OCI-LY7 (cell line): ENCODE measurements at regions not wholly inside any gene's neighbourhood (a gene's known extent, or its start where the extent isn't known, plus 50 kb on each side); places are given as distances from the start of the nearest gene placed in this dataset.

Source experiments
- BruUV-seq: library from RNA; stranded (reverse); fragments of 400-500 nt; replicated peaks from 2 replicates; lab custom pipeline; 2021; lab: Mats Ljungman, UMichigan
- CTCF ChIA-PET: fragments of 300-600 bp; sonication (Branson Sonifier 250); formaldehyde crosslinking; loops from one replicate; lab custom pipeline; 2022; ENCODE audit warnings: antibody characterized with exemption; ENCODE audit not compliant: unreplicated experiment; lab: Charles Lee
- POLR2A ChIA-PET: fragments of 300-600 bp; sonication (Branson Sonifier 250); formaldehyde crosslinking; loops from one replicate; lab custom pipeline; 2022; ENCODE audit warnings: antibody characterized with exemption; lab: Charles Lee
- DNase-seq: peaks from one replicate; pipeline ENCODE4 v3.0.0-alpha.2; 2015; ENCODE audit warnings: low spot score
- H2AFZ ChIP-seq: fragments of 200-600 bp; sonication (generic), shearing (Covaris generic); 2 replicates; pipeline ENCODE4 v1.6.1; 2014; ENCODE audit warnings: mild to moderate bottlenecking, antibody characterized with exemption, low read length, moderate library complexity
- H3K27ac ChIP-seq: fragments of 200-600 bp; sonication (generic); 2 replicates; pipeline ENCODE4 v1.5.1; 2014; ENCODE audit warnings: mixed run types, low read depth, mild to moderate bottlenecking, moderate library complexity, low read length, inconsistent platforms; ENCODE audit not compliant: poor library complexity, severe bottlenecking
- H3K36me3 ChIP-seq: fragments of 200-600 bp; sonication (generic); 2 replicates; pipeline ENCODE4 v1.6.1; 2014; ENCODE audit warnings: mild to moderate bottlenecking, antibody characterized with exemption, low read length, moderate library complexity, mixed read lengths; ENCODE audit not compliant: insufficient read depth
- H3K4me1 ChIP-seq: fragments of 200-600 bp; sonication (generic); 2 replicates; pipeline ENCODE4 v1.5.1; 2014; ENCODE audit warnings: mild to moderate bottlenecking, low read length; ENCODE audit not compliant: insufficient read depth, poor library complexity, severe bottlenecking
- H3K4me2 ChIP-seq: fragments of 200-600 bp; sonication (generic); 2 replicates; pipeline ENCODE4 v1.6.1; 2014; ENCODE audit warnings: mild to moderate bottlenecking, low read length
- H3K4me3 ChIP-seq: fragments of 200-600 bp; sonication (generic); 2 replicates; pipeline ENCODE4 v1.5.1; 2014; ENCODE audit warnings: mild to moderate bottlenecking, low read depth, low read length; ENCODE audit not compliant: poor library complexity, severe bottlenecking
- H3K79me2 ChIP-seq: fragments of 200-600 bp; sonication (generic); 2 replicates; pipeline ENCODE4 v1.6.1; 2016; ENCODE audit warnings: low read depth, mild to moderate bottlenecking, low read length, moderate library complexity, mixed read lengths; ENCODE audit not compliant: insufficient read depth
- H3K9me2 ChIP-seq: fragments of 200-600 bp; sonication (generic); 2 replicates; pipeline ENCODE4 v1.6.1; 2016; ENCODE audit warnings: mild to moderate bottlenecking, low read length, mixed read lengths; ENCODE audit not compliant: insufficient read depth
- H3K9me3 ChIP-seq: fragments of 200-600 bp; sonication (generic); 2 replicates; pipeline ENCODE4 v1.6.1; 2014; ENCODE audit warnings: mild to moderate bottlenecking, mixed run types, low read length, mixed read lengths
- H4K20me1 ChIP-seq: fragments of 200-600 bp; sonication (generic); 2 replicates; pipeline ENCODE4 v1.6.1; 2014; ENCODE audit warnings: mild to moderate bottlenecking, antibody characterized with exemption, low read length, moderate library complexity, mixed read lengths; ENCODE audit not compliant: insufficient read depth
- CTCF ChIP-seq: fragments of 200-600 bp; sonication (generic); conservative IDR thresholded peaks from 2 replicates; pipeline ENCODE4 v1.5.1; 2014; ENCODE audit warnings: mild to moderate bottlenecking, antibody characterized with exemption, low read length, moderate library complexity, mixed read lengths
- EZH2phosphoT487 ChIP-seq: fragments of 200-600 bp; sonication (generic); IDR thresholded peaks from 2 replicates; pipeline ENCODE4 v1.6.1; 2018; ENCODE audit warnings: low read depth, borderline replicate concordance, mild to moderate bottlenecking, mixed run types, antibody characterized with exemption, low read length, moderate library complexity, mixed read lengths
- intact Hi-C: fragments of 100-400 bp; cut with micrococcal nuclease; formaldehyde crosslinking; loops from one replicate; pipeline ENCODE4 v1.10.0; 2022; ENCODE audit not compliant: unreplicated experiment

- H3K4me3 ChIP-seq, result no peak overlapping the region
- intact Hi-C loops, result no loop called here
- no peaks in the 10 kb centered on the region for H3K36me3 ChIP-seq
- H3K9me2 ChIP-seq, result no peaks in the 10 kb centered on the region
- POLR2A ChIA-PET, result interaction anchor here (1.2 kb wide), 1 partner anchor 15 kb away, joined by 3 read pairs; no protein-coding TSS in a partner anchor
- CTCF ChIA-PET, result no interaction called here
- H4K20me1 ChIP-seq, result no peaks in the 10 kb centered on the region
- no peaks in the 10 kb centered on the region for H3K4me1 ChIP-seq
- no peak overlapping the region for H3K4me2 ChIP-seq
- no peak for TF ChIP-seq CTCF
- TF ChIP-seq EZH2phosphoT487, result no peak
- DNase-seq, result no peak
- BruUV-seq, result no TSS peak
- H3K79me2 ChIP-seq, result no peaks in the 10 kb centered on the region
- no peak overlapping the region for H2AFZ ChIP-seq
- no peak overlapping the region for H3K27ac ChIP-seq
- H3K9me3 ChIP-seq, result no peaks in the 10 kb centered on the region
Observed at GRCh38 chr15:26148156-26148860, 285.2 kb upstream of the ATP10A start.

GRCh38 chr15:26146202-26146601 lies 283.1 kb upstream of the ATP10A start:
- ChIA-PET POLR2A (interaction anchor here (0.6 to 0.7 kb wide), 2 partner anchors 72 to 672 kb away, joined by 3 to 5 read pairs; no protein-coding TSS in a partner anchor), CTCF (no interaction called here)

More at GRCh38 chr15:26146202-26146601, 283.1 kb upstream of the ATP10A start:
- Histone ChIP-seq H3K9me3 (no peaks in the 10 kb centered on the region), H3K4me2 (no peak overlapping the region), H3K4me3 (no peak overlapping the region), H3K27ac (no peak overlapping the region), H3K4me1 (no peaks in the 10 kb centered on the region), H3K36me3 (no peaks in the 10 kb centered on the region), H3K79me2 (no peaks in the 10 kb centered on the region), H4K20me1 (no peaks in the 10 kb centered on the region), H2AFZ (no peak overlapping the region), H3K9me2 (no peaks in the 10 kb centered on the region)
- intact Hi-C loops, result no loop called here
- no peak for TF ChIP-seq CTCF
- TF ChIP-seq EZH2phosphoT487, result no peak
- BruUV-seq, result no TSS peak
- DNase-seq, result no peak
